Stimulated activated CD4-positive, alpha-beta T cell treated with anti-CD3 and anti-CD28 coated beads, TNF-alpha, amount 100 ng/mL, for 24 hours (primary cell): ENCODE measurements at regions not wholly inside any gene's neighbourhood (a gene's known extent, or its start where the extent isn't known, plus 50 kb on each side); places are given as distances from the start of the nearest gene placed in this dataset.
"Not testable (repeated sequence)": the region's sequence is repeated elsewhere in the genome, so short reads cannot be mapped to it uniquely, and the experiment has no call there.

Experiments used
- DNase-seq, 3 experiments: peaks; one replicate each; pipeline ENCODE4 v3.0.0-alpha.2; 2020; ENCODE audit warnings: low read depth in 3 of 3

DNA sequence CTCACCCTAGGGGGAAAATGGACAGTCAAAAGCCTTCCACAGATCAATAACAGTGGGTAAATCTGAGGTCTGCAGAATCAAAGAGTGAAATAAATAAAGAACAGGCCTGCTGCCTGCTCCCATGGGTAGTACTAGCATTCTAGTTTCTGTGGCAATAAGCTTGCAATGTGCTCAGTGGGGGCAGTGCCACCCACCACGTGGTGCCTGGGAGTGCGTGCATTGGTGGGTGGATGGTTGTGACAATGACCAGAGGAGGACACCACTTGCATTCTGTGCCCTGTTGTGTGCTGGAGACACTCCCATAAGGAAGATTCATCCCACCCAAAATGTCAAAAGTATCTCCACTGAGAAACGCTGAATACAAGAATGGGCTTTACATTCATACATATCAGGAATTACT is 95.5 kb upstream of the NEDD9 start:
- no peak for DNase-seq

DNA sequence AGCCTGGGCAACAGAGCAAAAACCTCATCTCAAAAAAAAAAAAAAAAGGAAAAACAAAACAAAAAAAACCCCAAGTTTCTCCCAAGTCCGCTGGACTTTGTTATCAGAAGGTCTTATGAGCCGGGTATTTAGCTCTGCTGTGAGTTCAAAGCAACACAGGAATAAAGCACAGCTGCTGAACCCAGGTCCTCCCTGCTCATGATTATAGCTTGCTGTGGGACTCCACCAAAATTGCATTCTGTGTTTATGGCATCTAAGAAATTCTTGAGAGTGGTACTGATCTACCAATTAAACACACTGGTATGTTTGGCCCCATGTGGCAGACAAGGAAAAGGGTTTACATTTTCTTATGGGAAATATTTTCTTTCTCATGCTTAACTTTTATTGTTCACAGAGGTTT is 93.6 kb upstream of the NEDD9 start:
- no peak for DNase-seq

DNA sequence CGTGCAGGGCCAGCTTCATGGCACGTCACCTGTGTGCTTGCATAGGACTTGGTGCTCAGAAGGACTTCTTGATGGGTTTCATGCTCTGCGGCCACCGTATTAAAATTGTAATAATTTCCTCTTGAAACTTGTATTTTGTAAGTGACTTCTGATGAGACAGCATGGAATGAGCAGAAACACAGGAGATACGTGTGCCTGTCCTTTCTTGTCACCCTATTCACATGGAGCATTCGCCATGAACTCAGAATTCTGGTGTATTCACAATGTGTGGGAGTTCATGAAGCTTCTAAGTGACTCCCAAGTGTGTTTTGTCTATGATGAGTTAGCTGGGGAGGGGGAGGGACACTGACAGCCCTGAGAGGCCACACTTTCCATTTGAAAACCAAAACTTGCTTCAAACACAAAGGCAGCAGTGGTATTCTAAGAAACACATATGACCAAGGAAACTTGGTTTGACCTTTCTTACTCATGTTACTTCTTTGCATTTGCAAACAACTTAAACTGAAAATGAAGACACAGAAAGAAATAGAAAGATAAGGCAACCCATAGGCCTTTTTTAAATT is 92.1 kb upstream of the NEDD9 start:
- DNase-seq = peak; percentile 31 to 52 (median 47)

DNA sequence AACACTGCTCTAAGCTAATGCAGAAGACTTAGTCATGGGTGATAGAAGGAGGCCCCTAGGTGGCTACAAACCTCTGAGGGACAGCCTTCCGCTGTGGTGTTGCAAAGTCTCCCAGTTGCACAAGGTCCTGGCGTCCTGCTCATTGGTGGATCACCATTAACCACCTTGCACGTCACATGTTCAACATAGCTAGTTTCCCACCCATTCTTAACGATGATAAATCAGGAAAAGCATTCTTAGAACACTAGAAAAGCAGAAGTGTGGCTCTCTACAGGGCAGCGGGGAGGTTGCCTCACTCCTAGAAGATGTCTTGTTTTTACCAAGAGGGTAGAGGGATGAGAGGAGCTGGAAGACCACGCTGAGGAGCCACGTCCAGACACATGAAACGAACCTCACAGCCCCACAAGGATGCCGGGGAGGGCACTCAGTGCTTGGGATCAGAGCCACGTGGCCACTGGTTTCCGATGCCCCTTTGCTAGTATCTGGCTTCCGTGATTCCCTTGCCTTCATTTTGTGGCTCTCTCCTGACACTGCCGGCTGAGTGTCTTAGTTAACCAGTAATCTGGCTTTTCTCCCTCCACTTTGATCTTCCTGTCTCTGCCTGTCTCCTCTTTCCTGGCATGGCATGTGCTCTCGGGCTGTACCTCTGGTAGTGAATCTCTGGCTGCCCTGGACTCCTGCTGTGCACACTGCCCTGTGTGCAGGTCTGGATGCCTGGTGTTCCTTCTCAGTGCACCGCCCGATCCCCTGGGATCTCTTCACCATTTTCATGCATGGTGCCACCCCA is 91.4 kb upstream of the NEDD9 start:
- no peak for DNase-seq

DNA sequence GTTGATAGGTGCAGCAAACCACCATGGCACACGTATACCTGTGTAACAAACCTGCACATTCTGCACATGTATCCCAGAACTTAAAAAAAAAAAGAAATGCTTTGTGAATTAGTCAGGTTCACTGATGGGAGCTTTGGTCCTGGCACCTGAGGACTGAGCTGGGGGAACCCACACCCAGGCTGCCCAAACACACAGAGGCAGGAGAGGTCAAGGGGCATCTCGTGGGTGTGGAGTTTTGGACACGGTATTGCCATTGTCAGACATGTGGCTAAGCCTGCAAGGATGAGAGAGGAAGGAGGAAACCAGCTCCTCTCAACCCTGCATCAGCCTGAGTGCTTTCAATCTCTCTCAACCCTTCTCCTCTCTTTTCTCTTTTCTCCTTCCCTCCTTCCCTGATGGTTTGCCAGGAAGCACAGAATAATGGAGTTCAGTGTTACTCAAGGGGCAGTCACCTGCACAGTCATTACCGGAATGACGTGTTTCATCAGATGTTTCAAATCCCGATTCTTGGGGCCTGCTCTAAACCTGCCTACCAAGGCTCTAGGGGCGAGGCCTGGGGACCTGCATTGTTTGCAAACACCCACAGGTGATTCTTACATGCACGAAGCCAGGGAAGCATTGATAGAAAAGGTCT is 89.9 kb upstream of the NEDD9 start:
- DNase-seq = no peak

DNA sequence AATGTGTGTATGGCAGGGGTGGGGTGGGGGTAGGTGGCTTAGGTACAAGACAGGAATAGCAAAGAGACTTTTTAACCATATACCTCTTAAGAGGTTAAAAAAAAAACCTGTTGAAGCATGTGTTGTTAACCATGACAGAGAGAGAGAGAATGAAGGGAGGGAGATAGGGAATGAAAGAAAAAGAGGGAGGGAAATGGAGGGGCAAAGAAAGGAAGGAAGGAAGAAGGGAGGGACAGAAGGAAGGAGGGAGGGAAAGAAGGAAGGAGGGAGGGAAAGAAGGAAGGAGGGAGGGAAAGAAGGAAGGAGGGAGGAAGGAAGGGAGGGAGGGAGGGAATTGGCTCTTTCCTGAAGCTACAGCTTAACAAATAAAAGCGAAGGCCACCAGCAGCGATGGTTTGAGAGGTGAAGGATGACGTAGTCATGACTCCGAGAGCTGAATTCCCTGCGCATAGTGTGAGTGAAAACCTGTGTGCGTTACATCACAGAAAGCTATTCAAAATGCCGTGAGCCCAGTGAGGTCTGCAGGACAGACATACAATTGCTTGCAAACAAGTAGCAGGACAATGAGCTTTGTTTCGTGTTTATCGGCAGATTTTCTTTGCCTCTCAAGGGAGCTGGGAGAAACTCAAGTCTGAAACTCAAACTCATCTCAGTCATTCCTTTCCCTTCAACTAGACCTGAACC is 88.6 kb upstream of the NEDD9 start:
- no peak for DNase-seq

DNA sequence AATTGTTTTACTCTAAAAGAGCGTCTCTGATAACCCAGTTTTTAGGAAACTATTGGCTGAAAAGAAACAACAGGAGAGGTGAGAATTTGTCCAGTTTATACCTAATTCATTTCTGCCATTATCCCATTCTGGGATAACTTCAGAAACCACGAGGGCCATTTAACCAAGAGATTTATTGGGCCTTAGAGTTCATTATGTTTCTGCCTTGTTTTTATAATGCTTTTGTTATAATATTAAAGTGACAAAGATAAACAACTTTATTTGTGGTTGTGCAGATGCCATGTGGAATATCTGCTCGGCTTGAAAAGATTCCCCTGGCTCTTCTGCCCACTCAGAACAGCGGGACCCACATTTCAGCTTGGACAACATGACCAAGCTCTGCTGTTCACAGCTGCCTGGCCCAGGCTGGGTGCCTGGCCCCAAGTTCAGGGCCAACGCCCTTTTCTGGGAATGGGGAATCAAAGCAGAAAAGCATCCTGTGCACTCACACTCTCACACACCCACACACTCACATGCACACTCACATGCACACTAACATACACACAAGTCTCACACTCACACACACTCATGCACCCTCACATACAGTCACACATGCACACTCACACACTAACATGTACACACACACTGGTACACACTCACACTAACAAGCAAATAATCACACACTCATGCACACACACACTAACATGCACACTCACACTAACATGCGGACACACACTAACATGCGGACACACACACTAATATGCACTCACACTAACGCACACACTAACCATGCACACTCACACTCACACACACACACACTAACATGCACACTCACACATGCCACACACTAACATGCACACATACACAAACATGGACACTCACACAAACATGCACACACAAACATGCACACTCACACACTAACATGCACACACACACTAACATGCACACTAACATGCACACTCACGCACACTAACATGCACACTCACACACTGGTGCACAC is 86.7 kb upstream of the NEDD9 start:
- no peak for DNase-seq

DNA sequence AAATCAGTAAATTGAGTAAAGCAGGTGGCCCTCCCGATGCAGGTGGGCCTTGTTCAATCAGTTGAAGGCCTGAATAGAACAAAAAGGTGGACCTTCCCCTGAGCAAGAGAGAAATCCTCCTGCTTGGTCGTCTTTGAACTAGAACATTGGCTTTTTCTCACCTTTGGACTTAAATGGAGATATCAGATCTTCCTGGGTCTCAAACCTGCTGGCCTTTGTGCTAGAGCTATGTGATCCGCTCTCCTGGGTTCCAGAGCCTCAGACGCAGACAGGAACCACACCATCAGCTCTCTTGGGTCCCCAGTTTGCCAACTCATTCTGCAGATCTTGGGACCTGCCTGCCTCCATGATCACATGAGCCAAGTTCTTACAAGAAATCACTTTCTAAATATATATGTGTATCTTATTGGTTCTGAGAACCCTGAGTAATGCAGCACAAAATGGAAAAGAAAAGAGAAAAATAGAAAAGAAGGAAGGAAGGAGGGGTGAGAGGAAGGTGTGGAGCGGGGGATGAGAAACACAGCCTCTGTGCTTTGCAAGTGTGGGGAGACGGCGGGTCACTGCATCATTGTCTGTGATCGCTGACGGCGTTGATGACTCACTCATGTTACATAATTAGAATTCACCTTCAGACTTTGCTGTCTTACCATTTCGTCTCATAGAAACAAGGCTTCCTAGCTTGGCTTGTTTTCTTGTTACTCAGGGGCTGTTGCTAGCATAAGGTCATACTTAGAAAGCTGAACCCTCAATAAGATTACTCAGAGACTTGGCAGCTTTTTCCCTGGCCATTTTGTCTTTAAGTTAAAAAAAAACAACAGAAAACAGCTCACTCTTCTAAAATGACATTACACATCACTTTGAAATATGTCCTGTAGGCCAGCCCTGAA is 85.7 kb upstream of the NEDD9 start:
- DNase-seq = peak; percentile 43 to 64 (median 64)

DNA sequence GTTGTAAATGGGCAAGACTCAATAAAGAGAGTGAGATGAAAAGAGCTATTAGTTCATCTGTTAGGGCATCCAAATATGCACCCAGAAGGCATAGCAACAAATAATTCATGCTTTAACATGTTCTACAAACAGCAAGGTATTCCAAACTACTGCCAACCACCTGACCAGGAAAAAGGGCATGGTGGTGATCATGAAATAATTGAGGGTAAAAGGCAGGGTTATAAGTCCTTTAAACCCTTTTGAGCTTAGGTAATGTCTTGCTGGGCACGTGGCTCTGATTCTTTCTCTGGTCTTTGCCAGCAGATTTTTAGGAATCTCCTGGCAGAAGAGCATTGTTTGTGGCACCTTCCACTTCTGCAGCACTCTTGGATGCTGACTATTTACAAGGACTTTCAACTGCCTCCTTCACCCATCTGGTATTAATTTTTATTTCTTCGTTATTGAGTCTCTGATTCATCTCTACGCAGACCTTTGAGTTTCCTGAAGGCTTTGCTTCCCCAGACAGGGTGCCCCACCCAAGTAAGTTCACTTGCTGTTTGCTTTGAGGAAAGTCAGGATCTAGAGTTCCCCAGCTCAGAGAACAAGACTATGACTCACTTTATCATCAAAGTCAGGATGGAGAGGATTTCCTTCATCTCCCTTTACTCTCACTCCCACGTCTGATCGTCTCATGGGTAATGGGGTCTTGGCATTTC is 83.4 kb upstream of the NEDD9 start:
- no peak for DNase-seq

DNA sequence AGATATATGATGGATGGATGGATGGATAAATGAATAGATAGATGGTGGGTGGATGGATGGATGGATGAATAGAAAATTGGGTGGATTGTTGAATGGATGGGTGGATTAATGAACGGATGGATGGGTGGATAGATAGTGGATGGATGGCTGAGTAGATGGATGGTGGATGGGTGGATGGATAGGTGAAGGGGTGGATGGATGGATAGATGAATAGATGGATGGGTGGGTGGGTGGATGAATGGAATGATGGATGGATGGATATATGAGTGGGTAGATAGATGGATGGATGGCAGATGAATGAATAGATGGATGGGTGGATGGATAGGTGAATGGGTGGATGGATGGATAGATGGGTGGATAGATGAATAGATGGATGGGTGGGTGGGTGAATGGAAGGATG is 80.7 kb upstream of the NEDD9 start:
- no peak for DNase-seq

DNA sequence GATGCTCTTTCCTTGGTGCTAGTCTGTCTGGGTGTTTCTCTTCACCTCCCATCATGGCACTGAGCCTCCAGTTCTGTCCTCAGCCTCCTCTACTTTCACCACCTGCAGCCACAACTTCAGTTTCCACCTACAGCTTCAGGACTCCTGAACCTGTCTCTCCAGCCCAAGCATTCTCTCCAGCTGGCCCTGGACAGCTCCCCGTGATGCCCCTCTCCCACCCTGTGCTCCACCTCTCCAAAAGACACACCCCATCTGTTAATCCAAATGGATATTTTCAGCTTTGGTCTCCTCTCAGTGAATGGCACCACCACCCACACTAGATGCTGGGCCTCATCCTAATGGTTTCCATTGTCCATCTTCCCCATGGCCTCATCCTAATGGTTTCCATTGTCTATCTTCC is 79.5 kb upstream of the NEDD9 start:
- no peak for DNase-seq

DNA sequence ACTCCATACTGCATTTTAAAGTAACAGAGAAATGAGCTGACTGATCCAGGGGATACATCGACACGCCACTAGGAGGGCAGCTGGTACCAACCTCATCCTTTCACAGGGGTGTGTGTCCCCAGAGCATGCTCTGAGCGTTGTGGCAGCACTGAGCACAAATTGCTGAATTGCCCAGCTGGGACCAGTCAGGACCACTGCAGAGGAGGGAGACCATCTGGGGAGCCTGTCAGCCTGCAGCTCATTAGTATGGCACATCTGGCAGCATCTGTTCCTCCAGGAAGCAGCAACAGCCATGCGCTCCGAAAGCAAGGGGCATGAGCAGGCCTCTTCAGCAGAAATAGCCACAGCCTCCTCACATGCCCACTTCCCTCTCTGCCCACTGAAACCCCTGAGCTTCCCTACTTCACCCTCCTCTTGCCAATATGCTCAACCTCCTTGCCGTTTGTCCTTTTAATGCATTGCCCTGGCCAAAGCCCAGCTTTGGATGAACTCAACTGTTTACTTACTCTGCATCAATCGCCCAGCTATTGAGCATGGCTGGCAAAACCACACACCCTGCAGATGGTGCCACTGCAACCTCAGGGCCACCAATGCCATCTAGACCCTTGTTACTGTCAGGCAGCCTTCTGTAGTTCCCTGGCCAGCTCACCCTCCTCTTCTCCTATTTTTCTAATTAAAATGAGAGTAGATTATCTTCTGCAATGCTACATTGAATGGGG is 77.6 kb upstream of the NEDD9 start:
- DNase-seq = no peak

DNA sequence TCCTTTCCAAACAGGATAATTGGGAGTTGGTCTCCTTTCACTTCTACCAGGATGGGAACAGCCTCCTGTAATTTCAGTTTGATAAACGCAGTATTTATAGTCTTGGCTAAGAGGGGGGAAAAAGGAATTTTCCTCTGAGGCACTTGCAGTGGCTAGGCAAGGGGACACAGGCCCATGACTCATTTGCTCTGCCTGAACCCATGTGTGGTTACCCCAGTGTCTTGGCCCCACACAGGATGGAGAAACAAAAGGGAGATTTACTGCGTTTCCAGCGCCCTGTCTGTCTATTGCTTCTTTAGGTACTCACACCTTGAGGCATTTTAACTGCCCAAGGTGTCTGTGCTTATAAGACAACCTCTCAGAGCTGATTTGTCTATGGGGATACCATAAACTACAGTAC is 74.8 kb upstream of the NEDD9 start:
- no peak for DNase-seq

DNA sequence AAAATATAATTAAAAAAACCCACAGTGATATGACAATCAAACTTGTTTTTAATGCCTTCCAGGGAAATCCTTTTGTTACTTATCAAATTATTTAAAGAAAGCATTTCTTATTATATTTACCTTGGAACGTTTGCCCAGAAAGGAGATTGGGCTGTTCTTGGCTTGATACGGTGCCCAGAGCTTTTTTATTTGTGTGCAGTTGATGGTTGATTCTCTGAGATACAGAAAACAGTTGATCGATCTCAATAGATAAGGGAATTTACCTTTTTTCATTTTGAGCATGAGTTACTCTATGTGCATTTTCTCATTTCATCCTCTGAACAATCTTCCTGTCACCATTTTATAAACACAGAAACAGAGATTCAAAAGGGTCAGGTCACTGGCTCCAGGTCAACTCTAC is 72.5 kb upstream of the NEDD9 start:
- no peak for DNase-seq

DNA sequence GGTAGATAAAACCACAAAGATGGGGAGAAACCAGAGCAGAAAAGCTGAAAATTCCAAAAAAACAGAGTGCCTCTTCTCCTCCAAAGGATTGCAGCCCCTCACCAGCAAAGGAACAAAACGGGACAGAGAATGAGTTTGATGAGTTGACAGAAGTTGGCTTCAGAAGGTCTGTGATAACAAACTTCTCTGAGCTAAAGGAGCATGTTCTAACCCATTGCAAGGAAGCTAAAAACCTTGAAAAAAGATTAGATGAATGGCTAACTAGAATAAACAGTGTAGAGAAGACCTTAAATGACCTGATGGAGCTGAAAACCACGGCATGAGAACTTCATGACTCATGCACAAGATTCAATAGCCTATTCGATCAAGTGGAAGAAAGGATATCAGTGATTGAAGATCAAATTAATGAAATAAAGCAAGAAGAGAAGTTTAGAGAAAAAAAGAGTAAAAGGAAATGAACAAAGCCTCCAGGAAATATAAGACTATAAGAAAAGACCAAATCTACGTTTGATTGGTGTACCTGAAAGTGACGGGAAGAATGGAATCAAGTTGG is 67.5 kb upstream of the NEDD9 start:
- not testable (repeated sequence) for DNase-seq

DNA sequence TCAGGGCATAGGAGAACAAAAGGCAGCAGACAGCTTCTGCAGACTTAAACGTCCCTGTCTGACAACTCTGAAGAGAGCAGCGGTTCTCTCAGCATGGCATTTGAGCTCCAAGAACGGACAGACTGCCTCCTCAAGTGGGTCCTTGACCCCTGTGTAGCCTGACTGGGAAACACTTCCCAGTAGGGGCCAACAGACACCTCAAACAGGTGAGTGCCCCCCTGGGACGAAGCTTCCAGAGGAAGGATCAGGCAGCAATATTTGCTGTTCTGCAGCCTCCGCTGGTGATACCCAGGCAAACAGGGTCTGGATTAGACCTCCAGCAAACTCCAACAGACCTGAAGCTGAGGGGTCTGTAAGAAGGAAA is 66.9 kb upstream of the NEDD9 start:
- not testable (repeated sequence) for DNase-seq

DNA sequence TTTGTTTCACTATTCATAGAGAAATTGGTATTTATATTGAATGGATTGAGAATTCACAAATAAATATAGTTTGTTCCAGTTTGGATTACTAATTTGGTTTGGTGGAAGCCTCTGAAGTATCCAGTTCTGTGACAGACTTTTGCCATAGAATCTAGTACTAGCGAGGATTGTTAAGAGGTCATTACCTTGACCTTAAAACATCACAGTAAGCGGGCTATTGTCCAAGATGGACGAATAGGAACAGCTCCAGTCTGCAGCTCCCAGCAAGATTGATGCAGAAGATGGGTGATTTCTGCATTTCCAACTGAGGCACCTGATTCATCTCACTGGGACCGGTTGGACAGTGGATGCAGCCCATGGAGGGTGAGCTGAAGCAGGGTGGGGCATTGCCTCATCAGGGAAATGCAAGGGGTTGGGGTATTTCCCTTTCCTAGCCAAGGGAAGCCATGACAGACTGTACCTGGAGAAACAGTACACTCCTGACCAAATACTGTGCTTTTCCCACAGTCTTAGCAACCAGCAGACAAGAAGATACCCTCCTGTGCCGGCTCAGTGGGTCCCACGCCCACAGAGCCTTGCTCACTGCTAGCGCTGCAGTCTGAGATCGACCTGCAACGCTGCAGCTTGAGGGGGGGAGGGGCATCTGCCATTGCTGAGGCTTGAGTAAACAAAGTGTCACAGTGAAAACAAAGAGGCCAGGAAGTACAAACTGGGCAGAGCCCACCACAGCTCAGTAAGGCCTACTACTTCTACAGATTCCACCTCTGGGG is 66.4 kb upstream of the NEDD9 start:
- DNase-seq = no peak

DNA sequence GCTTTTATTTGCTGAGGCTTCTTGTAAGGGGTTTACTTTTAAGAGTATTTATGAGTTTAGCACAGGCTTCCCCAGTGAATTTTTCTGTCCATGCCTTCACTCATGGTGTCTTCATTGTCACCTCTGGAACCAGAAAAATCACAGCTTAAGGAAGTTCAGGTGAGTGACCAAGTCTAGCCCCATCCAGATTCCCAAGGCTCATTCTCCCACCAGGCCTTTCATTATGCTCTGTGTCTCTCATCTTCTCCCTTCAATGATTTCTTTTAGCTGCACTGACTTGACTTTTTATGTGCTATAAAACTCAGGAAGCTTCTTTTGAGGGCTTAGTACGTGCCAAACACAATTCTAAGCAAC is 64.9 kb upstream of the NEDD9 start:
- no peak for DNase-seq
